MCF 10A (cell line): ENCODE measurements at regions not wholly inside any gene's neighbourhood (a gene's known extent, or its start where the extent isn't known, plus 50 kb on each side); places are given as distances from the start of the nearest gene placed in this dataset.

Experiments used
- BruUV-seq: library from RNA; stranded (reverse); fragments of 400-500 nt; replicated peaks from 2 replicates; lab custom pipeline; 2021; lab: Mats Ljungman, UMichigan
- CTCF ChIA-PET: fragments of 300-600 bp; sonication (Branson Sonifier 250); formaldehyde crosslinking; extraction: SDS; loops from one replicate; lab custom pipeline; 2021; ENCODE audit warnings: antibody characterized with exemption, inconsistent platforms; lab: Yijun Ruan, JAX
- POLR2A ChIA-PET: fragments of 300-600, 350-650 bp; sonication (Branson Sonifier 250); formaldehyde crosslinking; extraction: SDS; loops from one replicate; lab custom pipeline; 2020; ENCODE audit warnings: antibody characterized with exemption, inconsistent platforms; lab: Yijun Ruan, JAX
- DNase-seq: peaks from one replicate; pipeline ENCODE4 v3.0.0-alpha.2; 2018; ENCODE audit not compliant: unreplicated experiment
- H3K27ac Mint-ChIP-seq: one replicate; pipeline ENCODE4 v1.8.0; 2022; ENCODE audit warnings: mild to moderate bottlenecking, low read depth, mixed read lengths; ENCODE audit not compliant: unreplicated experiment
- H3K27me3 Mint-ChIP-seq: one replicate; pipeline ENCODE4 v1.8.0; 2022; ENCODE audit warnings: mixed read lengths; ENCODE audit not compliant: insufficient read depth, unreplicated experiment
- H3K36me3 Mint-ChIP-seq: one replicate; pipeline ENCODE4 v1.8.0; 2022; ENCODE audit warnings: mild to moderate bottlenecking, moderate library complexity, mixed read lengths; ENCODE audit not compliant: insufficient read depth, unreplicated experiment
- H3K4me1 Mint-ChIP-seq: one replicate; pipeline ENCODE4 v1.8.0; 2022; ENCODE audit warnings: mixed read lengths; ENCODE audit not compliant: insufficient read depth, unreplicated experiment
- H3K4me3 Mint-ChIP-seq: one replicate; pipeline ENCODE4 v1.8.0; 2022; ENCODE audit warnings: mild to moderate bottlenecking, moderate library complexity, mixed read lengths; ENCODE audit not compliant: unreplicated experiment
- H3K9me3 Mint-ChIP-seq: one replicate; pipeline ENCODE4 v1.8.0; 2022; ENCODE audit warnings: mixed read lengths; ENCODE audit not compliant: unreplicated experiment
- intact Hi-C: fragments of 100-400 bp; cut with micrococcal nuclease; formaldehyde crosslinking; loops from 2 replicates; pipeline ENCODE4 v1.14.1; 2022
- TF ChIP-seq, protein P1 (sequence below): fragments of 200-600 bp; IDR thresholded peaks from one replicate; pipeline ENCODE4 v1.8.0; 2022; ENCODE audit warnings: antibody characterized with exemption, mild to moderate bottlenecking; ENCODE audit not compliant: unreplicated experiment

DNA sequence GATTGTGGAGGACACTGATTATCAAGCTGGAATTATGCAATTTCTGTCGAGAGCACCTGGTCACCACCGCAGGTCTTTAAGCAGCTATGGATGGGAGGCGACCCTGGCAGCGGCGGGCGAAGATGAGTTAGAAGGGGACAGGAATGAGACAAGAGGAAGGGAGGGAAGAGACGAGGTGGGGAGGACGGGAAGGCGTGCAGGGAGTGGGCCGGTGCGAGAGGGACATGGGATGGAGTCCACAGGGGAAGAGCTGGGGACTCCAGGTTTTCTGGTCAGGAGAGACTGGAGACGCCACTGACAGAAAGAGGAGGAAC, 192.3 kb downstream of the MELK start:
- no peak overlapping the region for H3K27ac Mint-ChIP-seq
- intact Hi-C loops: no loop called here
- TF ChIP-seq, protein P1, sequence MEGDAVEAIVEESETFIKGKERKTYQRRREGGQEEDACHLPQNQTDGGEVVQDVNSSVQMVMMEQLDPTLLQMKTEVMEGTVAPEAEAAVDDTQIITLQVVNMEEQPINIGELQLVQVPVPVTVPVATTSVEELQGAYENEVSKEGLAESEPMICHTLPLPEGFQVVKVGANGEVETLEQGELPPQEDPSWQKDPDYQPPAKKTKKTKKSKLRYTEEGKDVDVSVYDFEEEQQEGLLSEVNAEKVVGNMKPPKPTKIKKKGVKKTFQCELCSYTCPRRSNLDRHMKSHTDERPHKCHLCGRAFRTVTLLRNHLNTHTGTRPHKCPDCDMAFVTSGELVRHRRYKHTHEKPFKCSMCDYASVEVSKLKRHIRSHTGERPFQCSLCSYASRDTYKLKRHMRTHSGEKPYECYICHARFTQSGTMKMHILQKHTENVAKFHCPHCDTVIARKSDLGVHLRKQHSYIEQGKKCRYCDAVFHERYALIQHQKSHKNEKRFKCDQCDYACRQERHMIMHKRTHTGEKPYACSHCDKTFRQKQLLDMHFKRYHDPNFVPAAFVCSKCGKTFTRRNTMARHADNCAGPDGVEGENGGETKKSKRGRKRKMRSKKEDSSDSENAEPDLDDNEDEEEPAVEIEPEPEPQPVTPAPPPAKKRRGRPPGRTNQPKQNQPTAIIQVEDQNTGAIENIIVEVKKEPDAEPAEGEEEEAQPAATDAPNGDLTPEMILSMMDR: no peak
- no peak overlapping the region for H3K4me3 Mint-ChIP-seq
- ChIA-PET CTCF (interaction anchor here (0.6 kb wide), 1 partner anchor 65 kb away, joined by 3 read pairs; no protein-coding TSS in a partner anchor), POLR2A (interaction anchor here (0.5 kb wide), 1 partner anchor 316 kb away, joined by 4 read pairs; no protein-coding TSS in a partner anchor)
- no peaks in the 10 kb centered on the region for H3K4me1 Mint-ChIP-seq
- no TSS peak for BruUV-seq
- no peaks in the 10 kb centered on the region for H3K36me3 Mint-ChIP-seq
- DNase-seq: no peak
- H3K9me3 Mint-ChIP-seq: no peaks in the 10 kb centered on the region
- peaks cover 55% of the 10 kb centered on the region for H3K27me3 Mint-ChIP-seq

DNA sequence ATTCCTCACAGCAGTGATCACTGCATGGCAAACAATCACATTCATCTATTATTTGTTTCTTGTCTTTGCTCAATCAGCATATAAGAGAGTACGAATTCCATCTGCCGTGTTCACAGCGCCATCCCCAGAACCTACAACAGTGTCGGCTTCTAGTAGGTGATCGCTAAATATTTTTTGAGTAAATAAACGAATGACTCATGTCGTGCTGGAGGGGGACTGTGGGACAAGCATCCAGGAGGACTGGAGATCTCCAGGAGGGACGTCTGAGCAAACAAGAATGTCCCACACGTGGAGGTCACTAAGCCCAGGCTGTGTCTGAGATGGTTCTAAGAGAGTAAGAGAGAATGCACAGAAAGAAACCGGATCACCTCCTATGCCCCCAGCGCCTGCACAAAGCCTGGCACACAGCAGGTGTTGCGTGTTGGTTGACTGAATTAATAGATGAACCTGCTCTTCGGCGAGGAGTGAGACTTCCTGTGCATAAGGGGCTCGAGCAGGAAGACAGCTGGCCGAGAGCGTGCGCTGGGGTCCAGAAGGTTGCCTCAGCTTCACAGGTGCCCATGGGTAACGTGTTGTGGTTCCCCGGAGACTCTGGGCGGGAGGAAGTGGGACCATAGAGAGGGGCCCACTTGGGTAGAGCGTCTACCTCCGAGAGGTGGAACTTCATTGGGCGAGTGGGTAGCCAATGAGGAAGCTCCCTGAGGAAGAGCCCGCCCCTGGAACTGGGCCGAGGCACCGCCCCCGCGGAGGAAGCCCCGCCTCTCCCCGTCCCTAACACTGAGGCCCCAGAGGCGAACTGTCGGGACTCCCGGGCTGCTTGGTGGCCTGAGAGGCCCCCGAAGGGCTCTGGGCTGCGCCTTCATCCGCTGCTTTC, 193.0 kb downstream of the MELK start:
- H3K27me3 Mint-ChIP-seq: peaks cover 55% of the 10 kb centered on the region
- intact Hi-C loops: no loop called here
- no peak overlapping the region for H3K27ac Mint-ChIP-seq
- no peak overlapping the region for H3K4me3 Mint-ChIP-seq
- no peaks in the 10 kb centered on the region for H3K36me3 Mint-ChIP-seq
- H3K4me1 Mint-ChIP-seq: no peaks in the 10 kb centered on the region
- no TSS peak for BruUV-seq
- no peak for DNase-seq
- ChIA-PET CTCF (interaction anchor here (0.6 kb wide), 1 partner anchor 65 kb away, joined by 3 read pairs; no protein-coding TSS in a partner anchor), POLR2A (interaction anchor here (0.5 kb wide), 1 partner anchor 315 kb away, joined by 4 read pairs; no protein-coding TSS in a partner anchor)
- TF ChIP-seq, protein P1: no peak
- H3K9me3 Mint-ChIP-seq: no peaks in the 10 kb centered on the region

DNA sequence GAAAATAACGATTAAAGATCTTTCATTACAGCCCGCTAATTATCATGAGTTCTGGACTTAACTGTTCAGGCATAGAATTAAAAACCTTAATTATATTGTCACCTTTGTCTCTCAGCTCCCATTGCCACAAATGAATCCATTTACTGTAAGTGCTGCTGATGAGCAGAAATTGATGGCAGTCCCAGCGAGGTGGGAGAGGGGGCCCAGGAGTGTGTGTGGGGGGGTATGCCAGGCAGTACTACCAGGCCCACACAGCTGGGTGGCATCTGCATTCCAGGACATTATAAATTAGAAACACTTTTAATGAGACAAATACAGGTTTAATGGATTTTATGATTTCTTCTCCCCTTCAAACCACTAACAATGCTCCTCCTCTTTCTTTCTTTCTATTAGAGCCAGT, 196.0 kb downstream of the MELK start:
- BruUV-seq: no TSS peak
- Mint-ChIP-seq H3K9me3 (no peaks in the 10 kb centered on the region), H3K4me1 (no peaks in the 10 kb centered on the region), H3K4me3 (no peak overlapping the region), H3K36me3 (no peaks in the 10 kb centered on the region), H3K27ac (no peak overlapping the region), H3K27me3 (peaks cover 73% of the 10 kb centered on the region)
- intact Hi-C loops: no loop called here
- ChIA-PET CTCF (no interaction called here), POLR2A (interaction anchor here (0.7 kb wide), 1 partner anchor 105 kb away, joined by 3 read pairs; no protein-coding TSS in a partner anchor)
- DNase-seq: no peak
- TF ChIP-seq, protein P1: no peak

DNA sequence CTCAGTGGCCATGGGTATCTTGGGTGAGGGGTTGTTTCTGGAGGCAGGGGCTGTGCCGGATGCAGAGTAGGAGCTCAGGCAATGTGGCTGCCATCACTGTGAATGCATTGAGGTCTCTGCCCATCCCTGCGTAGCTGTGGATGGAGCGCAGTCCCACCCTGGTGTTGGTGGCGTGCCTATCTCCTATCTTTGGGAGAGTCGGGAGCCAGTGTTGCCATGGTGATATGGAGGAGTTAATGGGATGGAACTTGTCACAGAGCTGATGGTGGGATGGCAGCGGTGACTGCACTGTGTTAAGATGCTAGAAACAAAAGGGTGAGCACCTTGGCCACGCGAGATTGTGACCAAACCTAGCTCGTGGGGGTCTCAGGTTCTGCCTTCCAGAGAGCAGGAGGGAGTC, 197.3 kb downstream of the MELK start:
- no peak overlapping the region for H3K4me3 Mint-ChIP-seq
- intact Hi-C loops: no loop called here
- H3K9me3 Mint-ChIP-seq: no peaks in the 10 kb centered on the region
- DNase-seq: no peak
- TF ChIP-seq, protein P1: no peak
- BruUV-seq: no TSS peak
- no peaks in the 10 kb centered on the region for H3K36me3 Mint-ChIP-seq
- peaks cover 82% of the 10 kb centered on the region for H3K27me3 Mint-ChIP-seq
- no peaks in the 10 kb centered on the region for H3K4me1 Mint-ChIP-seq
- ChIA-PET POLR2A (no interaction called here), CTCF (interaction anchor here (0.8 kb wide), 1 partner anchor 105 kb away, joined by 3 read pairs; no protein-coding TSS in a partner anchor)
- H3K27ac Mint-ChIP-seq: no peak overlapping the region
